GM12873 (cell line): ENCODE measurements at regions not wholly inside any gene's neighbourhood (a gene's known extent, or its start where the extent isn't known, plus 50 kb on each side); places are given as distances from the start of the nearest gene placed in this dataset.

Experiments used
- TF ChIP-seq, protein P1 (sequence below): IDR thresholded peaks from 2 replicates; pipeline ENCODE4 v1.5.1; 2012; ENCODE audit warnings: low read depth, mild to moderate bottlenecking, moderate library complexity, low read length, control low read depth; ENCODE audit not compliant: insufficient read depth; ENCODE audit errors: missing control alignments

DNA sequence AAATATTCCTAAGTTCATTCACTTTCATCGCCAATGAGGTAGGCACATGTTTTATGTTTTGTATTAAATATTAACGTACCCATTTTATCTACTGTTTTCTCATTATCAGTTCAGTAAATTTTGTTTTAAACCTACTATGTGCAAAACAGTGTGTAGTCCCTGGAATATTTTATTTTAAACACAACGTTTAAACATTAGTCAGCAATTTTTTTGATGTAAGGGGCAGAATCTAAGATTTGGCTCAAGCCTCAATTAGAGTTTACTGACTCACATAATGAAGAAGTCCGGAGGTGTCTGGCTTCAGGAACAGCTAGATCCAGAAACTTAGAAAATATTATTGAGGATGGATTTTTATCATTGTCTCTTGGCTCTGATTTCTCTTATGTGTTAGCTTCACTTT is 267.5 kb downstream of the C12orf75 start:
- TF ChIP-seq, protein P1, sequence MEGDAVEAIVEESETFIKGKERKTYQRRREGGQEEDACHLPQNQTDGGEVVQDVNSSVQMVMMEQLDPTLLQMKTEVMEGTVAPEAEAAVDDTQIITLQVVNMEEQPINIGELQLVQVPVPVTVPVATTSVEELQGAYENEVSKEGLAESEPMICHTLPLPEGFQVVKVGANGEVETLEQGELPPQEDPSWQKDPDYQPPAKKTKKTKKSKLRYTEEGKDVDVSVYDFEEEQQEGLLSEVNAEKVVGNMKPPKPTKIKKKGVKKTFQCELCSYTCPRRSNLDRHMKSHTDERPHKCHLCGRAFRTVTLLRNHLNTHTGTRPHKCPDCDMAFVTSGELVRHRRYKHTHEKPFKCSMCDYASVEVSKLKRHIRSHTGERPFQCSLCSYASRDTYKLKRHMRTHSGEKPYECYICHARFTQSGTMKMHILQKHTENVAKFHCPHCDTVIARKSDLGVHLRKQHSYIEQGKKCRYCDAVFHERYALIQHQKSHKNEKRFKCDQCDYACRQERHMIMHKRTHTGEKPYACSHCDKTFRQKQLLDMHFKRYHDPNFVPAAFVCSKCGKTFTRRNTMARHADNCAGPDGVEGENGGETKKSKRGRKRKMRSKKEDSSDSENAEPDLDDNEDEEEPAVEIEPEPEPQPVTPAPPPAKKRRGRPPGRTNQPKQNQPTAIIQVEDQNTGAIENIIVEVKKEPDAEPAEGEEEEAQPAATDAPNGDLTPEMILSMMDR = no peak

DNA sequence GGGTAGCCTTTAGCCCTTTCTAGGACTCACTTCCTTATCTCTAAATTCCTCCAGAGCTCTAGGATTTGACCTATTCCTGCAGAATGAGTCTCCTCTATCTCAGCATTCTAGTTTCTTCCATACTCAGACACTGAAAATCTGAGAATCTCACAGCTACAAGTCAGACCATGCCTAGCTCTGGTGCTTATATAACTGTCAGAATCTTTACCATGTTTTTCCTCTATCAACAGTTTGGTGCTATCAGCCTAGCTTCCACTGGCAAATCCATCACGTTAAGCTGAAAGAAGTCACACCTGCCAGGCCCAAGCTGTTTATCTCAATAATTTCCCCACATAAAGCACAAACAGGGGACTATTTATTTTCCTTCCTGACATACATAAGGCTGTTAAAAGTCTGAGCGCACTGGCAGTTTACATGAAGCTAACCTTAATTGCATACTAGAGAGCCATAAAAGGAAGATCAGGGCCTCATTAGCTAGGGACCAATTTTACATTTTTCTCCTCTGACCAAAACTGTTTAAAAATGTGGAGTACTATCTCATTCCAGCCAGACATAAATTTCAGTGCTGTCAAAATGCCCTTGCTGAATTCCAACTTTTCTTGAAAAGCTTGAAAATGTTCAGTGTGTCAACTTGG is 270.5 kb downstream of the C12orf75 start:
- TF ChIP-seq, protein P1 = no peak

DNA sequence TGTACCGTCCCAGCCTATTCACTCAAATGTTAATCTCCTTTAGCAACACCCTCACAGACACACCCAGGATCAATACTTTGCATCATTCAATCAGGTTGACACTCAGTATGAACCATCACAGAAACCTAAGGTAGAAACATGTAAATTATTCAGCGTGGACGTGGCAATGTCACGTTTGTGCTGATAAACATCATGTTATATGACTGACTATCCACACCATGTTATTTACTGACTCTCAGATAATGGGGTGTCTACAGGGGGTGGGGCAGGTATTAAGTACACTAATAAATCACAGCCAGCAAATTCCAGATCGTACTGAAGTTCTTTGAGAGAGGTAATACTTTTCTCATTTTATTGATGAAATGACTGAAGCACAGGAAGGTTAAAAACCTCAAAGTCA is 280.0 kb downstream of the C12orf75 start:
- TF ChIP-seq, protein P1 = no peak

DNA sequence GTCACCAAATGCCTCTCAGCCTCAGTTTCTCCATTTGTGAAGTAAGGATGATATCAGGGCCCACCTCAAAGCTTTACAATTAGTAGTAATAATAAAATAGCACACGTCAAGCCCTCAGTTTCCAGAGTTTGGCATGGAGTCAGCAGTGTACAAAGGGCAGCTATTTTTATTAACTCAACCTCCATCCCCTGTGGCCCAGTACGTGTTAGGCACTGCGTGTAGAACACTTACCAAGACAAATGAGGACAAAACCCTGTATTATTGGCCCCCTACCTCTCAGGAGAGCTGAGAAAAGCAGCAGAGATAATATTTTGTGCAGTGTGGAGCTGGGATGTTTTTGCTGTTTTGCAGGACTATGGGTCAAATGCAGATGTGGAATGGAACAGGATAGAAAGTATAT is 280.8 kb downstream of the C12orf75 start:
- TF ChIP-seq, protein P1 = no peak

DNA sequence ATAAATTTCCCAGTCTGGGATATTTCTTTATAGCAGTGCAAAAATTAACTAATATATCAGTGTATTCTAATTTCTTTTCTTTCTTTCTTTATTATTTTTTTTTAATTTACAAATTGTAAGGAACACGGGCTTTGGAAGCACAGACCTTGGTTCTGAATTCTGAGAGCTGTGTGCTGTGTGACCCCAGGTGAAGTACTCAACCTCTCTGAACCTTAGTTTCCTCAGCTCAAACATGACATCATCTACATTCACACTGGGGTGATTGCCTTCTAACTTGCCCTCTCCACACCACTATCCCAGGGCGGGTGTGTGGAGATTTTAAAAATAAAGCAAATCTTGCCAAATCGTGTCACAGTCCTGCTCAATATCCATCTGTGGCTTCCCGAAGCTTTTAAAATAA is 282.8 kb downstream of the C12orf75 start:
- TF ChIP-seq, protein P1 = no peak

DNA sequence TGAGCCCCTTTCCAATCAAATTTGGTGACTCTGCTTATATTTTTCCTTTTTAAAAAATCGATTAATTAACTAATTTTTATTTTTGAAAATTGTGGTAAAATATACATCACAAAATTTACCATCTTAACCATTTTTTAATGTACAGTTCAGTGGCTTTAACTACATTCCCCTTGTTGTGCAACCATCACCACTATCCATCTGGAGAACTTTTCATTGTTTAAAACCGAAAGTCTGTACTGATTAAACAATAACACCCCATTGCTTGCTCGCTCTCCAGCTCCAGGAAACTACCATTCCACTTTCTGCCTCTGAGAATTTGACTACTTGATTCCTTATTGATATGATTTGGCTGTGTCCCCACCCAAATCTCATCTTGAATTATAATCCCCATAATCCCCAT is 283.4 kb downstream of the C12orf75 start:
- TF ChIP-seq, protein P1 = no peak

DNA sequence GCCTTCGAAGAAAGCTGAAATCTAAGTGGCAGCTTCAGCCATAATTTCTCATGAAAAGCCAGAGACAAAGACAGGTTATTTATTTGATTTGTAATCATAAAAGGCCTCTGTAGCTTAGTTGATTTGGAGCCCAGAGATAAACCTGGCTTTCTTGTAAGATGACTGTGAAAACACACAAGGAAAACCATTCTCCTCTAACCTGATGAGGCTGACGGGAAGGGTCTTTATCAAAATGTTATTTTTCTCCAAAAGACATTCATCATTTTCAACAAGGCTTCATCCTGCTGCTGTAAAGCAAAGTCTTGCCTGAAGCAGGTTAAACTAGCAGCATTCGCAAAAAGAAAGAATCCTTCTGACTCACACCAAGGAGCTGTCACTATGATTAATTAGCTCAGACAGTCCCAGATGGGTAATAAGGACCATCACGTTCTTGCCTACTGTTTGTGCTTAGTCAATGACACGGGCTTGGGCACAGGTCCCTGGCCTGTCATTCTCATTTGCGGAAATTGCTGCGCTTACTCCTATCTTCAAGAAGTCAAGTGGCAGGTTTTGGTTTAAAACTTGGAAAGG is 286.6 kb downstream of the C12orf75 start:
- TF ChIP-seq, protein P1 = no peak
